Adrenal gland (tissue), 5 donors: ENCODE measurements at regions not wholly inside any gene's neighbourhood (a gene's known extent, or its start where the extent isn't known, plus 50 kb on each side); places are given as distances from the start of the nearest gene placed in this dataset.

Experiments
- POLR2A ChIP-seq, 2 donors: fragments of 450-650 bp; IDR thresholded peaks; one replicate each; pipeline ENCODE4 v1.6.1; 2017; ENCODE audit warnings: antibody characterized with exemption in 2 of 2, mild to moderate bottlenecking in 2 of 2, moderate library complexity in 1 of 2
- TF ChIP-seq, protein P1 (sequence below), 6 experiments: fragments of 450-650 bp in 4 of 6; fragments of 200-600 bp in 2 of 6; sonication (generic) in 1 of 6; IDR thresholded peaks; 1 replicate in 5 of 6; 2 replicates in 1 of 6; pipeline versions ENCODE4 v1.5.1 to v1.8.0; 2016 to 2021; ENCODE audit warnings: antibody characterized with exemption in 6 of 6, mild to moderate bottlenecking in 2 of 6, moderate library complexity in 1 of 6
- donor health status: DM: no; HTN: no; CAD: no.

DNA sequence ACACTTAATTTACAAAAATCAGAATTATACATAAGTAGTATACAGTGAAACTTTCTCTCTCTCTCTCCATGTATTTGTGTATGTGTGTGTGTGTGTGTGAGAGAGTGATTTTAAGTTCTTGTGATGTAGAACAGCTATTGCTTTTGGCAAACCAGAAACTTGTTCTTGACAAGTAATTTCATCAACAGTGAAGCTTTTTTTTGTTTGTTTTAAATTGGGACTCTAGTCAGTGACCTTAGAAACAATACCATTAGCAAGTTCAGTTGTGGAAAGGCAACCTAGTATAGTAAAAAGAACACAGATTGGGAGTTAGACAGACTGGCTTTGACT lies 319.1 kb downstream of the PTEN start:
- TF ChIP-seq, protein P1, sequence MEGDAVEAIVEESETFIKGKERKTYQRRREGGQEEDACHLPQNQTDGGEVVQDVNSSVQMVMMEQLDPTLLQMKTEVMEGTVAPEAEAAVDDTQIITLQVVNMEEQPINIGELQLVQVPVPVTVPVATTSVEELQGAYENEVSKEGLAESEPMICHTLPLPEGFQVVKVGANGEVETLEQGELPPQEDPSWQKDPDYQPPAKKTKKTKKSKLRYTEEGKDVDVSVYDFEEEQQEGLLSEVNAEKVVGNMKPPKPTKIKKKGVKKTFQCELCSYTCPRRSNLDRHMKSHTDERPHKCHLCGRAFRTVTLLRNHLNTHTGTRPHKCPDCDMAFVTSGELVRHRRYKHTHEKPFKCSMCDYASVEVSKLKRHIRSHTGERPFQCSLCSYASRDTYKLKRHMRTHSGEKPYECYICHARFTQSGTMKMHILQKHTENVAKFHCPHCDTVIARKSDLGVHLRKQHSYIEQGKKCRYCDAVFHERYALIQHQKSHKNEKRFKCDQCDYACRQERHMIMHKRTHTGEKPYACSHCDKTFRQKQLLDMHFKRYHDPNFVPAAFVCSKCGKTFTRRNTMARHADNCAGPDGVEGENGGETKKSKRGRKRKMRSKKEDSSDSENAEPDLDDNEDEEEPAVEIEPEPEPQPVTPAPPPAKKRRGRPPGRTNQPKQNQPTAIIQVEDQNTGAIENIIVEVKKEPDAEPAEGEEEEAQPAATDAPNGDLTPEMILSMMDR (IDR thresholded peaks at IDR 0.05): no peak
- TF ChIP-seq POLR2A (IDR thresholded peaks at IDR 0.05): no peak
